Subcutaneous abdominal adipose tissue (tissue), 5 donors: ENCODE measurements at regions not wholly inside any gene's neighbourhood (a gene's known extent, or its start where the extent isn't known, plus 50 kb on each side); places are given as distances from the start of the nearest gene placed in this dataset.

ENCODE experiments used
- H3K27ac ChIP-seq: one replicate; pipeline ENCODE4 v1.7.0; 2013; ENCODE audit warnings: low read depth, mild to moderate bottlenecking, inconsistent platforms, low read length, moderate library complexity
- H3K27me3 ChIP-seq, 5 donors: one replicate each; pipeline ENCODE4 v1.7.0; 2013; ENCODE audit warnings: low read length in 5 of 5, inconsistent platforms in 1 of 5; ENCODE audit not compliant: control insufficient read depth in 5 of 5, insufficient read depth in 4 of 5
- H3K36me3 ChIP-seq, 5 donors: one replicate each; pipeline ENCODE4 v1.7.0; 2013; ENCODE audit warnings: low read length in 5 of 5; ENCODE audit not compliant: control insufficient read depth in 5 of 5, insufficient read depth in 5 of 5
- H3K4me1 ChIP-seq, 5 donors: one replicate each; pipeline ENCODE4 v1.7.0; 2013; ENCODE audit warnings: low read length in 5 of 5, mild to moderate bottlenecking in 3 of 5, moderate library complexity in 1 of 5; ENCODE audit not compliant: control insufficient read depth in 5 of 5, insufficient read depth in 5 of 5
- H3K4me3 ChIP-seq, 5 donors: one replicate each; pipeline ENCODE4 v1.7.0; 2013; ENCODE audit warnings: low read length in 5 of 5, low read depth in 1 of 5
- H3K9ac ChIP-seq, 5 donors: one replicate each; pipeline ENCODE4 v1.7.0; 2013; ENCODE audit warnings: low read length in 5 of 5, mild to moderate bottlenecking in 4 of 5, moderate library complexity in 3 of 5
- H3K9me3 ChIP-seq, 5 donors: one replicate each; pipeline ENCODE4 v1.7.0; 2013; ENCODE audit warnings: low read length in 5 of 5; ENCODE audit not compliant: control insufficient read depth in 5 of 5
- donor health status: healthy.
- donor health status: healthy.
- donor health status: healthy.
- donor health status: healthy.
- donor health status: healthy.

- H3K27me3 ChIP-seq = no peaks in the 10 kb centered on the region
- H3K4me3 ChIP-seq = no peak overlapping the region
- peaks cover 0 to 23% (median 4%) of the 10 kb centered on the region in 5 donors for H3K4me1 ChIP-seq
- H3K9me3 ChIP-seq = no peaks in the 10 kb centered on the region
- no peak overlapping the region for H3K27ac ChIP-seq
- H3K36me3 ChIP-seq = no peaks in the 10 kb centered on the region
- no peak overlapping the region for H3K9ac ChIP-seq
Measured at GRCh38 chr15:39181056-39181747, 399.7 kb upstream of the THBS1 start.

GRCh38 chr15:39181940-39182339 lies 398.9 kb upstream of the THBS1 start:
- Histone ChIP-seq H3K9me3 (no peaks in the 10 kb centered on the region), H3K36me3 (no peaks in the 10 kb centered on the region), H3K4me1 (peaks cover 0 to 23% (median 4%) of the 10 kb centered on the region in 5 donors), H3K9ac (no peak overlapping the region), H3K27ac (no peak overlapping the region), H3K4me3 (no peak overlapping the region), H3K27me3 (no peaks in the 10 kb centered on the region)

DNA sequence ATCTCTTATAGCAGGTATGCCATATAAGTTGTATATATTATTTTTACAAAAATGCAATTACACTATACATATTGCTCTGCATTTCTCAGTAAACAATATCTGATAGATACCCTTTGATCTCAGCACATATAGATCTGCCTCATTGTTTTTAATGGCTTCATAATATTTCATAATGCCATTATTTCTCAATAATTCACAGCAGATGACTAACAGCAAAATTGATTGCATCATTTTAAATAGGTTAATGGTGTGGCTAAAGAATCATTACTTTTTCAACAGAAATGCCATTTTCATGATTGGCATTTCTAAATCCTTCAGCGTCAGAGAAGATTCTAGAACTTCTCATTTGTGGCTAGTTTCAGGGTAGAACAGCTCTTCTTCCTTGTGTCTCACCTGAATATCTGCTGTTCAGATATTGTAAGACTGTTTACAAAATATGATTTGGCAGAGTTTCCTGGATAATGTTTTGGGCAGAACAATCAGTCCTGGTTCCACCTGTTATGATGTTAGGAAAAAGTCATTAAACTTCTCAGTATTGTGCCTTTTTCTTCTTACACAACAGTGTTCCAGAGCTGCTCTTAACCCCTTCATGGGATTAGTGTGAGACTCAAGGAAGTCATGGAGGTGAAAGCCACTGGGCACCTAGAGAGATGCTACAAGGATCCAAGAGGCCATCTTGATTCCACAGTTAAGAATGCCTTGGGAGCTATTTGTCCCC lies 397.6 kb upstream of the THBS1 start:
- no peaks in the 10 kb centered on the region for H3K36me3 ChIP-seq
- no peak overlapping the region for H3K27ac ChIP-seq
- no peak overlapping the region for H3K4me3 ChIP-seq
- no peaks in the 10 kb centered on the region for H3K27me3 ChIP-seq
- H3K4me1 ChIP-seq = peaks cover 0 to 15% (median 4%) of the 10 kb centered on the region in 5 donors
- no peak overlapping the region for H3K9ac ChIP-seq
- no peaks in the 10 kb centered on the region for H3K9me3 ChIP-seq

DNA sequence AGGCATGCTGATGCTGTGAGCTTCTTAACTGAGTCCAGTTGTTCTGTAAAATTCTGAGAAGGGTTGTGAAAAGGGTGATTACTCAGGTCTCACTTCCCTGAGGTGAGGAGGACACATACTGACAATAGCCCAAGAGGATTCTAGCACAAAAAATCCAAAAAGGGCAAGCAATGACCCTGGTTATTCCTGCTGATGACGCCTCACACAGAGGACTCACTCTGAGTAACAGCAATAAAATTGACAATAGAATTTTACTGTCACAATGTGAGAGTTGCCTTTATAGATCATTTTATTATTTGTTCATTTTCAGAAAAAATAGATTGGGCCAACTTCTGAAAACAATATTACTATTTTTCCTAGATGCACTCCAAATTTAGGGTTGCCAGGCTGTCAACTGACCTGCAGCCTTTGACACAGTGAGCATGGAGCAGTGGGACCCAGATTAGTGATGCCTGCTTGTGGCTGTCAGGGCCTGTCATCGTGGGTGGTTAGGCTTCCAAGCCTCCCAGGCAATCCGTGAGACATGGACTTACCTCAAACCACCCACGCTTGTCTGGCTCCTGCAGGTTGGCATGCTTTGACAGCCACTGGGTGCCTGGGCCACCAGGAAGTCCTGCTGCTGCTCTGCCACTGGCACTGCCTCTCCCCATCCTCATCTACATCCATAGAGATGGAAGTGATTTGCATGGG lies 396.0 kb upstream of the THBS1 start:
- H3K4me1 ChIP-seq = peaks cover 0 to 15% (median 4%) of the 10 kb centered on the region in 5 donors
- H3K27ac ChIP-seq = no peak overlapping the region
- no peaks in the 10 kb centered on the region for H3K27me3 ChIP-seq
- no peak overlapping the region for H3K4me3 ChIP-seq
- no peaks in the 10 kb centered on the region for H3K9me3 ChIP-seq
- H3K9ac ChIP-seq = no peak overlapping the region
- H3K36me3 ChIP-seq = no peaks in the 10 kb centered on the region

- H3K4me1 ChIP-seq = peaks cover 0 to 6% (median 0%) of the 10 kb centered on the region in 5 donors
- H3K4me3 ChIP-seq = no peak overlapping the region
- H3K9me3 ChIP-seq = no peaks in the 10 kb centered on the region
- H3K36me3 ChIP-seq = no peaks in the 10 kb centered on the region
- no peak overlapping the region for H3K9ac ChIP-seq
- H3K27me3 ChIP-seq = no peaks in the 10 kb centered on the region
- H3K27ac ChIP-seq = no peak overlapping the region
Measured at GRCh38 chr15:39188314-39188713, 392.6 kb upstream of the THBS1 start.

GRCh38 chr15:39188930-39189329 lies 391.9 kb upstream of the THBS1 start:
- H3K36me3 ChIP-seq = no peaks in the 10 kb centered on the region
- H3K4me1 ChIP-seq = peaks cover 0 to 4% (median 0%) of the 10 kb centered on the region in 5 donors
- no peak overlapping the region for H3K27ac ChIP-seq
- no peak overlapping the region for H3K4me3 ChIP-seq
- no peaks in the 10 kb centered on the region for H3K9me3 ChIP-seq
- H3K27me3 ChIP-seq = no peaks in the 10 kb centered on the region
- H3K9ac ChIP-seq = no peak overlapping the region

DNA sequence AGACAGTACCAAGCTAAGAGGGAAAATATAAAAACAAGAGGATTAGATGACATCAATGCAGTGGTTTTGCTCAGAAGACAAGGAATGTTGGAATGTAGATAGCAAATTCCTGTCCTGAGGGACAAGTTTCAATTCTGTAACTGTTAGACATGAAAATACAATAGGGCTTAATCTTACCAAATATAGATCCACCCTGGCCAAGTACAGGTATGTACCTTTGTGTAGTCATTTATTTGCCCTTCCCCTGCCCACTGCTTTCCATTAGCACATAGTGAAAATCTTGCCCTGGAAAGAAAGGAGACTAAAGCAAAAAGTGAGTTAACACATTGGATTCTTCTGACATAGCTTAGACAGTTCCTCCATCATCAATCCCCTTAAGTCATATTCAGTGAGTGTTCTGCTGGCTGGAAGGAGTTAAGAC lies 389.0 kb upstream of the THBS1 start:
- no peak overlapping the region for H3K4me3 ChIP-seq
- no peaks in the 10 kb centered on the region for H3K9me3 ChIP-seq
- no peaks in the 10 kb centered on the region for H3K36me3 ChIP-seq
- H3K9ac ChIP-seq = no peak overlapping the region
- no peaks in the 10 kb centered on the region for H3K27me3 ChIP-seq
- H3K27ac ChIP-seq = no peak overlapping the region
- H3K4me1 ChIP-seq = no peaks in the 10 kb centered on the region

- Histone ChIP-seq H3K4me1 (no peaks in the 10 kb centered on the region), H3K9me3 (no peaks in the 10 kb centered on the region), H3K9ac (no peak overlapping the region), H3K27ac (no peak overlapping the region), H3K4me3 (no peak overlapping the region), H3K36me3 (no peaks in the 10 kb centered on the region), H3K27me3 (no peaks in the 10 kb centered on the region)
Measured at GRCh38 chr15:39192351-39192750, 388.5 kb upstream of the THBS1 start.

DNA sequence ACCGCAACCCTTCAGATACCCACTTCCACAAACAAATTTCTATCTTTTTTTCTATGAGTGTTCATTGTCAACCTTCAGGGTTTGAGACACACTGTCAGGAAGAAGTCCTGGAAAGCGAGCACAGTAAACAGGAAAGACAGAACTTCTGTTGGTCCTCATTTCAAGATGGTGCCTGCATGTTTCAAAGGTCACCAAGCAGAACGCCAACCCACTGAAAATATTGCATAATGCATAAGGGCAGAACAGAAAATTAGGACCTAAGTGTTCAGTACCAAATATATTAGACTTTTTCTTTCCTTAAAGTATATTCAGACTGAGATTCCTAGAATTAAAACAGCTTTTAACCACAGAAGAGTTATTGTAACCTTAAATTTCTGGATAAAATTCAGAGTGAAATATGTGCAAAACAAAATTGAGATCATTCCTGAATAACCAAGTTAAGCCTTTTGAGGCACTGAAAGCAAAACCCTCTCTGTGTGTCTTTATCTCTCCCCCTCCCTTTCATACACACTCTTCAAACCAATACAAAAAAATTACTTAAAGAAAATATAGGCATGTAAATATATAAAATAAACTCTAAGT lies 387.8 kb upstream of the THBS1 start:
- no peaks in the 10 kb centered on the region for H3K36me3 ChIP-seq
- H3K27ac ChIP-seq = no peak overlapping the region
- H3K4me1 ChIP-seq = no peaks in the 10 kb centered on the region
- H3K4me3 ChIP-seq = no peak overlapping the region
- no peak overlapping the region for H3K9ac ChIP-seq
- H3K9me3 ChIP-seq = no peaks in the 10 kb centered on the region
- no peaks in the 10 kb centered on the region for H3K27me3 ChIP-seq

DNA sequence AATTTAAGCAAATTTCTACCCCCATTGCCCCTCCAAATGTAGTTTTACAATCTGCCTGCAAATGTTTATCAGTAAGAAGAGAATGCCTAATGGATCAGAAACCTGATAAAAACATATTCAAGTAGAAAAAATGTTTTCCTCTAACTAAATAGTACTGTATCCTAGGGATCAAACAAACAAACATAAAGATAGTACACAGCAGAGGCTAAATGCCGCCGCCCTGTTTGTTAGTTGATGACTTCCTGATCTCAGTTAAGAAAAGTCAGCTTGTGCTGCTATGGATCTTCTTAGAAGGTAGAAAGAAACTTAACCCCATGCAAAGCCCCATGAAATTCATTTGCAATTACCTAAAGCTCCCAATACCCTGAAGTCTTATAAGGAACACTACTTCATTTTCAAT lies 387.3 kb upstream of the THBS1 start:
- Histone ChIP-seq H3K9me3 (no peaks in the 10 kb centered on the region), H3K27ac (no peak overlapping the region), H3K4me1 (no peaks in the 10 kb centered on the region), H3K9ac (no peak overlapping the region), H3K36me3 (no peaks in the 10 kb centered on the region), H3K4me3 (no peak overlapping the region), H3K27me3 (no peaks in the 10 kb centered on the region)
